ENCODE measurements at regions not wholly inside any gene's neighbourhood (a gene's known extent, or its start where the extent isn't known, plus 50 kb on each side); places are given as distances from the start of the nearest gene placed in this dataset.
A peak's percentile ranks its signal among the peaks of the same experiment; 100 is the strongest.

- no peak for DNase-seq
Measured at GRCh38 chr20:23203310-23203709, 117.2 kb upstream of the CD93 start.

- DNase-seq, result no peak
Measured at GRCh38 chr20:23201658-23202057, 115.5 kb upstream of the CD93 start.

- DNase-seq, result no peak
Measured at GRCh38 chr20:23200914-23201313, 114.8 kb upstream of the CD93 start.

GRCh38 chr20:23200413-23200812 lies 114.3 kb upstream of the CD93 start:
- DNase-seq, result no peak

GRCh38 chr20:23199356-23199755 lies 113.2 kb upstream of the CD93 start:
- DNase-seq, result no peak

- DNase-seq, result no peak
Measured at GRCh38 chr20:23198815-23199214, 112.7 kb upstream of the CD93 start.

- no peak for DNase-seq
Measured at GRCh38 chr20:23197836-23198235, 111.7 kb upstream of the CD93 start.

- no peak for DNase-seq
Measured at GRCh38 chr20:23195636-23196035, 109.5 kb upstream of the CD93 start.

GRCh38 chr20:23193801-23194384 lies 107.8 kb upstream of the CD93 start:
- DNase-seq, result no peak

GRCh38 chr20:23192469-23192868 lies 106.3 kb upstream of the CD93 start:
- no peak for DNase-seq

- no peak for DNase-seq
Measured at GRCh38 chr20:23190557-23190956, 104.4 kb upstream of the CD93 start.

GRCh38 chr20:23189854-23190253 lies 103.7 kb upstream of the CD93 start:
- no peak for DNase-seq

GRCh38 chr20:23189341-23189740 lies 103.2 kb upstream of the CD93 start:
- no peak for DNase-seq

- DNase-seq, result no peak
Measured at GRCh38 chr20:23188377-23189169, 102.4 kb upstream of the CD93 start.

- DNase-seq, result no peak
Measured at GRCh38 chr20:23187751-23188150, 101.6 kb upstream of the CD93 start.

- no peak for DNase-seq
Measured at GRCh38 chr20:23186808-23187207, 100.7 kb upstream of the CD93 start.

- DNase-seq, result no peak
Measured at GRCh38 chr20:23180451-23180921, 94.4 kb upstream of the CD93 start.

GRCh38 chr20:23179766-23180403 lies 93.8 kb upstream of the CD93 start:
- DNase-seq, result no peak

GRCh38 chr20:23178806-23179205 lies 92.7 kb upstream of the CD93 start:
- no peak for DNase-seq

- no peak for DNase-seq
Measured at GRCh38 chr20:23174821-23175220, 88.7 kb upstream of the CD93 start.

GRCh38 chr20:23167431-23167830 lies 81.3 kb upstream of the CD93 start:
- DNase-seq, result no peak

- peak; percentile 38 for DNase-seq
Measured at GRCh38 chr20:23166563-23166962, 80.4 kb upstream of the CD93 start.

GRCh38 chr20:23165964-23166363 lies 79.8 kb upstream of the CD93 start:
- no peak for DNase-seq

- peak; percentile 22 for DNase-seq
Measured at GRCh38 chr20:23165307-23165750, 79.2 kb upstream of the CD93 start.
